ENCODE measurements at regions not wholly inside any gene's neighbourhood (a gene's known extent, or its start where the extent isn't known, plus 50 kb on each side); places are given as distances from the start of the nearest gene placed in this dataset.

- TF ChIP-seq CHD7 (IDR thresholded peaks at IDR 0.05; ENCODE audit: insufficient replicate concordance, low read length) (no peak), SAP30 (IDR thresholded peaks at IDR 0.05; ENCODE audit: insufficient read depth, insufficient replicate concordance, low read length) (no peak), EP300 (IDR thresholded peaks at IDR 0.05; ENCODE audit: borderline replicate concordance in 1 of 2, low read depth in 2 of 2, low read length in 2 of 2) (no peak), HDAC6 (IDR thresholded peaks at IDR 0.05; ENCODE audit: low read depth, low read length) (no peak), TEAD4 (IDR thresholded peaks at IDR 0.05; ENCODE audit: low read depth, low read length) (no peak), MAX (IDR thresholded peaks at IDR 0.05) (no peak), HDAC2 (IDR thresholded peaks at IDR 0.05; ENCODE audit: borderline replicate concordance in 1 of 2, low read depth in 2 of 2, low read length in 2 of 2) (no peak), NRF1 (IDR thresholded peaks at IDR 0.05; ENCODE audit: low read depth, low read length) (no peak), POU5F1 (IDR thresholded peaks at IDR 0.05; ENCODE audit: low read depth, low read length) (no peak), ATF3 (IDR thresholded peaks at IDR 0.05; ENCODE audit: insufficient read depth, low read depth, low read length) (no peak), TBP (IDR thresholded peaks at IDR 0.05; ENCODE audit: low read depth, low read length) (no peak)
Observed at GRCh38 chr13:55159765-55160164, 1981.0 kb upstream of the PRR20A start (continued).

Measured in H1 (cell line).